K562 (cell line): ENCODE measurements at regions not wholly inside any gene's neighbourhood (a gene's known extent, or its start where the extent isn't known, plus 50 kb on each side); places are given as distances from the start of the nearest gene placed in this dataset.

Experiments used
- ATAC-seq: fragments of 200-7000 bp; cut with Tn5 transposase; 3 replicates; pipeline ENCODE4 v1.9.1; 2020; ENCODE audit warnings: moderate library complexity
- BruUV-seq: library from RNA; stranded (reverse); fragments of 400-500 nt; replicated peaks from 2 replicates; lab custom pipeline; 2021; lab: Mats Ljungman, UMichigan
- CTCF ChIA-PET: fragments of 300-600 bp; formaldehyde crosslinking; extraction: SDS; loops from one replicate; lab custom pipeline; 2021; ENCODE audit warnings: low intra/inter-chr PET ratio; lab: Yijun Ruan, JAX
- POLR2A ChIA-PET: fragments of 300-600, 350-650 bp; sonication (Branson Sonifier 250); formaldehyde crosslinking; extraction: SDS; loops from one replicate; lab custom pipeline; 2021; ENCODE audit warnings: antibody characterized with exemption, inconsistent platforms; lab: Yijun Ruan, JAX
- DNase-seq, 4 experiments: peaks; one replicate each; pipeline versions ENCODE4 v3.0.0 to v3.0.0-alpha.2; 2011 to 2018; ENCODE audit warnings: low spot score in 3 of 4, mixed read lengths in 3 of 4; ENCODE audit errors: extremely low read depth in 1 of 4
- FAIRE-seq: peaks from 2 replicates; lab custom pipeline; 2011; peaks lifted over from hg19 to GRCh38; lab: Jason Lieb, UNC
- H2AFZ ChIP-seq: 2 replicates; pipeline ENCODE4 v1.6.0; 2011; ENCODE audit warnings: low read depth, low read length, control low read depth, inconsistent platforms
- H3K27ac ChIP-seq: fragments of 200-600 bp; 3 replicates; pipeline ENCODE4 v1.8.0; 2011; ENCODE audit warnings: low read depth, mild to moderate bottlenecking, control low read depth, inconsistent platforms, low read length, moderate library complexity, mixed read lengths; ENCODE audit errors: extremely low read depth
- H3K27me3 ChIP-seq, 2 experiments: fragments of 300-600 bp in 1 of 2; 2 replicates in 1 of 2; 3 replicates in 1 of 2; pipeline versions ENCODE4 v1.6.0 to v1.8.0; 2011; ENCODE audit warnings: inconsistent platforms in 2 of 2, low read length in 2 of 2, mild to moderate bottlenecking in 1 of 2, mixed read lengths in 1 of 2, moderate library complexity in 1 of 2; ENCODE audit not compliant: control insufficient read depth in 2 of 2, insufficient read depth in 2 of 2
- H3K36me3 ChIP-seq: fragments of 300-600 bp; 3 replicates; pipeline ENCODE4 v1.8.0; 2011; ENCODE audit warnings: mild to moderate bottlenecking, low read length, inconsistent platforms; ENCODE audit not compliant: control insufficient read depth, insufficient read depth
- H3K4me1 ChIP-seq, 2 experiments: fragments of 200-600 bp in 1 of 2; replicated peaks in 1 of 2; 2 replicates in 1 of 2; 3 replicates in 1 of 2; pipeline versions ENCODE4 v1.5.1 to v1.8.0; 2011; ENCODE audit warnings: inconsistent platforms in 2 of 2, low read length in 2 of 2, mild to moderate bottlenecking in 1 of 2, mixed read lengths in 1 of 2, moderate library complexity in 1 of 2; ENCODE audit not compliant: control insufficient read depth in 2 of 2, insufficient read depth in 2 of 2
- H3K4me2 ChIP-seq: 2 replicates; pipeline ENCODE4 v1.6.1; 2011; ENCODE audit warnings: low read length, control low read depth, inconsistent platforms, mixed read lengths; ENCODE audit not compliant: insufficient read depth
- H3K4me3 ChIP-seq: fragments of 200-600 bp; sonication (generic), shearing (Covaris generic); 2 replicates; pipeline ENCODE4 v1.5.1; 2016; ENCODE audit warnings: control low read depth, inconsistent platforms
- H3K79me2 ChIP-seq: fragments of 200-600 bp; 3 replicates; pipeline ENCODE4 v1.8.0; 2011; ENCODE audit warnings: low read length, inconsistent platforms; ENCODE audit not compliant: control insufficient read depth, insufficient read depth
- H3K9ac ChIP-seq, 2 experiments: 2 replicates each; pipeline versions ENCODE4 v1.6.0 to v1.6.1; 2011; ENCODE audit warnings: low read depth in 2 of 2, low read length in 2 of 2, control low read depth in 1 of 2, inconsistent platforms in 1 of 2, mild to moderate bottlenecking in 1 of 2, mixed read lengths in 1 of 2; ENCODE audit not compliant: insufficient read depth in 1 of 2
- H3K9me1 ChIP-seq: one replicate; pipeline ENCODE4 v1.6.0; 2011; ENCODE audit warnings: inconsistent platforms, mild to moderate bottlenecking, low read length, moderate library complexity; ENCODE audit not compliant: control insufficient read depth, insufficient read depth
- H3K9me3 ChIP-seq: replicated peaks from 2 replicates; pipeline ENCODE4 v1.5.1; 2011; ENCODE audit warnings: low read depth, low read length, inconsistent platforms; ENCODE audit not compliant: control insufficient read depth, insufficient read depth
- H4K20me1 ChIP-seq: replicated peaks from 2 replicates; pipeline ENCODE4 v1.6.1; 2011; ENCODE audit warnings: low read length, inconsistent platforms, mixed read lengths; ENCODE audit not compliant: control insufficient read depth, insufficient read depth
- C11orf30 ChIP-seq: fragments of 450-650 bp; IDR thresholded peaks from 2 replicates; pipeline ENCODE4 v1.6.1; 2016; ENCODE audit warnings: low read depth, mild to moderate bottlenecking
- CBX3 ChIP-seq, 2 experiments: IDR thresholded peaks; 1 replicate in 1 of 2; 2 replicates in 1 of 2; pipeline ENCODE4 v1.6.1; 2012; ENCODE audit warnings: inconsistent platforms in 2 of 2, low read length in 2 of 2, borderline replicate concordance in 1 of 2, control low read depth in 1 of 2
- ESRRA ChIP-seq: fragments of 450-650 bp; IDR thresholded peaks from 2 replicates; pipeline ENCODE4 v1.6.1; 2014; ENCODE audit warnings: low read depth, mild to moderate bottlenecking, moderate library complexity, borderline replicate concordance
- GABPA ChIP-seq: fragments of 200-800 bp; sonication (Bioruptor generic); conservative IDR thresholded peaks from 2 replicates; pipeline ENCODE4 v1.6.1; 2016; ENCODE audit warnings: low read depth, missing genetic modification characterization, missing compliant biosample characterization
- KLF10 ChIP-seq: fragments of 250-450 bp; sonication (Bioruptor Pico); IDR thresholded peaks from 2 replicates; pipeline ENCODE4 v1.6.1; 2021; ENCODE audit warnings: matching md5 sums
- MAFG ChIP-seq: fragments of 450-650 bp; conservative IDR thresholded peaks from 2 replicates; pipeline ENCODE4 v1.6.1; 2016; ENCODE audit warnings: missing genetic modification characterization, missing compliant biosample characterization
- MAFK ChIP-seq: IDR thresholded peaks from 2 replicates; pipeline ENCODE4 v1.6.1; 2011; ENCODE audit warnings: low read length, improper control_type of control experiment
- NCOA6 ChIP-seq: fragments of 450-650 bp; IDR thresholded peaks from 2 replicates; pipeline ENCODE4 v1.6.1; 2017; ENCODE audit warnings: mild to moderate bottlenecking
- PRPF4 ChIP-seq: fragments of 200-400 bp; formaldehyde crosslinking; IDR thresholded peaks from one replicate; pipeline ENCODE4 v1.6.1; 2017; ENCODE audit warnings: low read length, low read depth, mild to moderate bottlenecking; ENCODE audit not compliant: insufficient read depth, poor library complexity, severe bottlenecking
- RBM15 ChIP-seq: fragments of 200-400 bp; formaldehyde crosslinking; IDR thresholded peaks from 2 replicates; pipeline ENCODE4 v1.6.1; 2018; ENCODE audit warnings: mild to moderate bottlenecking, low read length, moderate library complexity; ENCODE audit not compliant: insufficient read depth
- SMARCA5 ChIP-seq: fragments of 450-650 bp; IDR thresholded peaks from 2 replicates; pipeline ENCODE4 v1.6.1; 2016
- SMC3 ChIP-seq: conservative IDR thresholded peaks from 2 replicates; pipeline ENCODE4 v1.6.1; 2011; ENCODE audit warnings: low read depth, low read length, improper control_type of control experiment; ENCODE audit not compliant: insufficient read depth
- SNIP1 ChIP-seq: fragments of 450-650 bp; IDR thresholded peaks from 2 replicates; pipeline ENCODE4 v1.7.1; 2017; ENCODE audit warnings: low read depth, mild to moderate bottlenecking
- STAT5A ChIP-seq: IDR thresholded peaks from 2 replicates; pipeline ENCODE4 v1.6.1; 2012; ENCODE audit warnings: low read length, inconsistent platforms, borderline replicate concordance
- TSC22D4 ChIP-seq: fragments of 450-650 bp; IDR thresholded peaks from 2 replicates; pipeline ENCODE4 v1.6.1; 2016; ENCODE audit warnings: missing genetic modification characterization, missing biosample characterization, control low read depth
- ZNF224 ChIP-seq: sonication (generic); formaldehyde crosslinking; IDR thresholded peaks from 2 replicates; pipeline ENCODE4 v1.8.0; 2022; ENCODE audit warnings: mild to moderate bottlenecking, missing genetic modification reagents
- WGBS: fragments of 100-300 bp; shearing (Covaris generic); methylation state at CpG from one replicate; pipeline ENCODE4 v1.1.6; 2016; ENCODE audit warnings: low coverage, mixed read lengths; ENCODE audit not compliant: insufficient coverage; ENCODE audit errors: missing lambda C conversion rate; 5-methylcytosine and 5-hydroxymethylcytosine counted together
- in situ Hi-C: fragments of 300-500 bp; cut with MboI; formaldehyde crosslinking; loops from 4 replicates; pipeline ENCODE4 v1.15.0; 2018; ENCODE audit warnings: inconsistent platforms, mixed read lengths
- intact Hi-C: fragments of 100-400 bp; cut with micrococcal nuclease; formaldehyde crosslinking; loops from 2 replicates; pipeline ENCODE4 v1.14.2; 2022
- TF ChIP-seq, protein P1 (sequence below): IDR thresholded peaks from 2 replicates; pipeline ENCODE4 v1.6.1; 2016; ENCODE audit warnings: missing genetic modification characterization, missing compliant biosample characterization
- TF ChIP-seq, protein P2 (sequence below): sonication (generic); formaldehyde crosslinking; IDR thresholded peaks from 2 replicates; pipeline ENCODE4 v1.9.0; 2022; ENCODE audit warnings: mild to moderate bottlenecking, missing genetic modification reagents

DNA sequence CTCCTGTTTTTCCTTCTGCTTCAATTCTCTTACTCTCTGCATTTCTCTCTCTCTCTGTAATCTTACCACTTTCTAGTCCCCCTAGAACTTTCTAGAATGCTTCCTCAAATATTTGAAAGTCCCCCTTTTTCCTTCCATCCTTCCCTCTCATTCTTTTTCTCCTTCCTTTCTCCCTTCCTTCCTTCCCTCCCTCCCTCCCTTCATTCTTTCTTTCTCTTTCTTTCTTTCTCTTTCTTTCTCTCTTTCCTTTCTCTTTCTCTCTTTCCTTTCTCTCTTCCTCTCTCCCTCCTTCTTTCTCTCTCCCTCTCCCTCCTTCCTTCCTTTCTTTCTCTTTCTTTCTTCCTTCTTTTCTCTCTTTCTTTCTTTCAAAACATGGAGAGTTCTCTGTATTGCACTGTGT is 201.4 kb upstream of the IGF1 start:
- TF ChIP-seq, protein P1, sequence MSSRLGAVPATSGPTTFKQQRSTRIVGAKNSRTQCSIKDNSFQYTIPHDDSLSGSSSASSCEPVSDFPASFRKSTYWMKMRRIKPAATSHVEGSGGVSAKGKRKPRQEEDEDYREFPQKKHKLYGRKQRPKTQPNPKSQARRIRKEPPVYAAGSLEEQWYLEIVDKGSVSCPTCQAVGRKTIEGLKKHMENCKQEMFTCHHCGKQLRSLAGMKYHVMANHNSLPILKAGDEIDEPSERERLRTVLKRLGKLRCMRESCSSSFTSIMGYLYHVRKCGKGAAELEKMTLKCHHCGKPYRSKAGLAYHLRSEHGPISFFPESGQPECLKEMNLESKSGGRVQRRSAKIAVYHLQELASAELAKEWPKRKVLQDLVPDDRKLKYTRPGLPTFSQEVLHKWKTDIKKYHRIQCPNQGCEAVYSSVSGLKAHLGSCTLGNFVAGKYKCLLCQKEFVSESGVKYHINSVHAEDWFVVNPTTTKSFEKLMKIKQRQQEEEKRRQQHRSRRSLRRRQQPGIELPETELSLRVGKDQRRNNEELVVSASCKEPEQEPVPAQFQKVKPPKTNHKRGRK (tag), result peak; percentile 92
- TF ChIP-seq, protein P2, sequence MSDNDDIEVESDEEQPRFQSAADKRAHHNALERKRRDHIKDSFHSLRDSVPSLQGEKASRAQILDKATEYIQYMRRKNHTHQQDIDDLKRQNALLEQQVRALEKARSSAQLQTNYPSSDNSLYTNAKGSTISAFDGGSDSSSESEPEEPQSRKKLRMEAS (CRISPR knock-in tag), result no peak

DNA sequence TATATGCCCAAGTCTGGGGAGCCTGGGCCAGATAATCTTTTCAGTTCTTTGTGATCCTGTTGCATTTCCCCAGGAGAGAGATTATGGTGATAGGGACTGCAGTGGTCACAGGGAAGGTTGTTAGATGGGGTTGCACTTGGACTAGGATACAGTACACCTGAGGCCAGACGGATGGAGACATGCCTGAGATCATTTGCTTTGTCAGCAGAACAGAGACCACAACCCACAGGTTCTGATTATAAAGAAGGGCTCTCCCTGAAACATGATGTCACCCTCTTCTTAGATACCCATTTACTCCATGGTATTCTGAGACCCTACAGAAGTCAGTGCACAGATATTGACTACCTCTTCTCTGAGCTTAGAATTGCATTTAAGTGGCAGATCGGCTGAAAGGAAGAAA is 200.9 kb upstream of the IGF1 start:
- WGBS, result 13% methylated on average over 2 of the region's 2 CpGs
- POLR2A ChIA-PET, result no interaction called here
- no peak for TF ChIP-seq GABPA
- TF ChIP-seq RBM15, result no peak
- TF ChIP-seq SMARCA5, result no peak
- no peak for TF ChIP-seq TSC22D4
- no peak for TF ChIP-seq ZNF224 (CRISPR knock-in tag)
- TF ChIP-seq KLF10 (CRISPR knock-in tag), result no peak
- no peak for TF ChIP-seq NCOA6
- TF ChIP-seq SNIP1, result no peak
- peak; percentile 43; the same call in 1 of the 2 replicates for TF ChIP-seq C11orf30
- TF ChIP-seq MAFG (tag), result peak; percentile 63
- no peak for TF ChIP-seq ESRRA
- TF ChIP-seq MAFK, result peak; percentile 35; the same call in 1 of the 2 replicates
- TF ChIP-seq PRPF4, result no peak
- no peak for TF ChIP-seq STAT5A
- no peak for TF ChIP-seq SMC3
- no peak for TF ChIP-seq CBX3 (IDR thresholded peaks at IDR 0.05; ENCODE audit: borderline replicate concordance in 1 of 2, low read length in 2 of 2)

More for the DNA sequence above, 201.4 kb upstream of the IGF1 start:
- H3K4me1 ChIP-seq, result no peaks in the 10 kb centered on the region
- H3K4me3 ChIP-seq, result no peak overlapping the region
- FAIRE-seq (no peak), ATAC-seq (no peak), DNase-seq (no peak)
- H3K9me3 ChIP-seq, result no peaks in the 10 kb centered on the region
- intact Hi-C loops, result no loop called here
- H2AFZ ChIP-seq, result no peak overlapping the region
- H3K36me3 ChIP-seq, result no peaks in the 10 kb centered on the region
- no peaks in the 10 kb centered on the region for H3K79me2 ChIP-seq
- no peak overlapping the region for H3K9ac ChIP-seq
- POLR2A ChIA-PET, result no interaction called here
- no peak overlapping the region for H3K4me2 ChIP-seq
- no peaks in the 10 kb centered on the region for H3K27me3 ChIP-seq
- no peaks in the 10 kb centered on the region for H4K20me1 ChIP-seq
- H3K27ac ChIP-seq, result no peak overlapping the region
- in situ Hi-C loops, result no loop called here
- CTCF ChIA-PET, result no interaction called here
- H3K9me1 ChIP-seq, result no peaks in the 10 kb centered on the region
- no TSS peak for BruUV-seq

More for the DNA sequence above, 200.9 kb upstream of the IGF1 start:
- Histone ChIP-seq H3K4me3 (no peak overlapping the region), H3K27ac (no peak overlapping the region), H3K27me3 (no peaks in the 10 kb centered on the region), H2AFZ (no peak overlapping the region), H3K36me3 (no peaks in the 10 kb centered on the region), H3K9me3 (no peaks in the 10 kb centered on the region), H4K20me1 (no peaks in the 10 kb centered on the region), H3K9ac (no peak overlapping the region), H3K9me1 (no peaks in the 10 kb centered on the region), H3K4me1 (no peaks in the 10 kb centered on the region), H3K4me2 (no peak overlapping the region), H3K79me2 (no peaks in the 10 kb centered on the region)
- CTCF ChIA-PET, result no interaction called here
- no peak for DNase-seq
- in situ Hi-C loops (no loop called here), intact Hi-C loops (no loop called here)
- FAIRE-seq, result no peak
- no TSS peak for BruUV-seq
- no peak for ATAC-seq
